NCI-H1694 treated with DMSO at 0.1 percent for 48 hours (cell line): ENCODE measurements at regions not wholly inside any gene's neighbourhood (a gene's known extent, or its start where the extent isn't known, plus 50 kb on each side); places are given as distances from the start of the nearest gene placed in this dataset.

Source experiments
- DNase-seq: peaks from one replicate; lab custom pipeline; 2025; lab: John Stamatoyannopoulos, UW

DNA sequence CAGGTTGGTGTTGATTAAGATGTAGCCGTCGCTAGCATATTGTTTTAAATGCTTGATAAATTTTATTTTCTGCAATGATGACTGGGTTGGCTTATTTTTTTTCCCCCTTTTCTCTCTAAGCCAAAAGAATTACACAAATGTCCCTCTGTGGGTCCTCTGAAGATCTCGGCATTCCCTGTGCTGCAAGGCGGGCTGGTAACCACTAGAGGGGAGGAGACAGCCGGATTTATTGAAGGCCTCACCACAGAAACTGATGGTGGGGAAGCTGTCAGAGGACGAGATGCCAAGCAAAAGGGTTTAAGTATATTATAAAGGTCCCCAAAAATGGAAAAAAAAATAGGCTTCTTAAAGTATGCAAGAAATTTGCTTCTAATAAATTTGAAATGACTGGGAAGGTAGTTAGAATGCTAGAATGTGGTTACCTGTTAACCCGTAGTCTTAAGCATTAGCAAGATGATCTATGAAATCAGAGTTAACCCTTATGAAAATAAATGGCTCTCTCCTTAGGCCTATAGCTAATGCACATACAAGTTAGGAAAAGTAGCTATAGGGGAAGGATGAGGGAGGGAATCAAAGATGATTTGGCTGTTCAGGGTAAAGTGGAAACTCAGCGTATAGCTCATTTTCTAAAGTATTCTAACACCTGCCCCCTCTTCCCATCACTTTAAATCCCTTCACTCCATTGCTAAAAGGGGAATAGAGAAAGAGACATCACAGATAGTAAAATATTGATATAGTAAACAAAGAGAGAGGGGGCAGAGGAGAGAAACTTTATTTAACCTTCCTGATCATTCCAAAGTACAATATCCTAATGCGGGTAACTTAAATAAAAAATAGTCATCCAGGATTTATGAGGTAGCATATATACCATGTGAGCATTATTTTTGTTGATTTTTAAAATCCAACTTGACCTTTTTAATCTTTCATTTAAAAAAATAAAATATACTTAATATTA is 894.5 kb upstream of the POU3F3 start:
- peak; percentile 7 for DNase-seq

DNA sequence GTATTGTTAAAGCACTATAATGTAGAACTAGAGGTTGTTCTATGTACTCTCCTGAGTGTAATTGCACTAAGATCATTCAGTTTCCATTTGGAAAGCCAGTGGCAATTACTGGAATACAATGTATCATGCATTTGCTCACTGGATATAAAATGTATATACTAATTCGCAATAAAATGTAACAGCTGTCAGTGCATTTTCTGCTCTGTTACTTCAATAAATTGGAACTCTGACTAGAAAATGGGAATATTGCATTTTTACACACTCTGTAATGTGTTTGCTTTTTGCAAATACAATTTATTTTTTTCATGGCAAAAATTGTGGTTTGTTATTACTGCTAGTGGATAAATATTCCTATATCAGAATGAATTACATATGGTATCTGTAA is 893.8 kb upstream of the POU3F3 start:
- DNase-seq: peak; percentile 3

GRCh38 chr2:103960951-103961350 is 893.0 kb upstream of the POU3F3 start:
- DNase-seq: no peak

GRCh38 chr2:103961862-103962261 is 892.1 kb upstream of the POU3F3 start:
- no peak for DNase-seq

DNA sequence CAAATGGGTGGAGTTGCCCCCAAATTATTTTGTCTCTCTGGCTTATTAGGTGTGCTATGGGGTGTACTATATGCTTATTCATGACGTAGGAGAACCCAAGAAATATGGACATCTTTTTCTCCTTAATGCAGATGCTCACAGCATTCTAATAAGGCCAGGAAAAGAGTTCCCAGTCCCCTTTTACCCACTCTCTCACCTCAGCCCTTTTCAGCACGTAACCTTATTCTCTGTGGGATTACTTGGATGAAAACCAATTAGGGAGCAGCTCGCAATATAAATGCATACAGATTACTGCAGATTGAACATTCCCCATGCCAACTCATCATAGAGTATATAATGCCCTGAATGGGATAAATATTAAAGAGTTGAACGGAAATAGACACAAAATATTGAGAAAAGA is 891.2 kb upstream of the POU3F3 start:
- DNase-seq: no peak

GRCh38 chr2:103963146-103963725 is 890.7 kb upstream of the POU3F3 start:
- no peak for DNase-seq

DNA sequence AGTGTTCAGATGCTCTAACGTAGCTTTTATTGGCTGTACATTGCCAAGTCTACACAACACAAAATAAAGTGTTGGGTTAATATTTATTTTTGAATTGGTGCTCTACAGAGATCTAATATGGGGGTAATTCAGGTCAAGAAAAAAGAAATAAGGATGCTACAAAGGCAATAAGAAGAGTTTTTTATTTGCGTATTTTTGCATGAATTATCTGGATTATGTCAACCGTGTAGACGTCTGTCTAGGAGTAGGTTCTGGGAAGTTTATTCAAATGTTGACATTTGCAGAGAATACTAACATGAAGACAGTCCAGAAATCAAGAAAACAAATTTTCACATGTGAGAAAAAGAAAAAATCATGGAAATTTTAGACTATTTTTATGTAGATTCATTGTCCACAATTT is 876.7 kb upstream of the POU3F3 start:
- no peak for DNase-seq

- DNase-seq: no peak
These were observed 876.2 kb upstream of the POU3F3 start for GRCh38 chr2:103977668-103978067.

DNA sequence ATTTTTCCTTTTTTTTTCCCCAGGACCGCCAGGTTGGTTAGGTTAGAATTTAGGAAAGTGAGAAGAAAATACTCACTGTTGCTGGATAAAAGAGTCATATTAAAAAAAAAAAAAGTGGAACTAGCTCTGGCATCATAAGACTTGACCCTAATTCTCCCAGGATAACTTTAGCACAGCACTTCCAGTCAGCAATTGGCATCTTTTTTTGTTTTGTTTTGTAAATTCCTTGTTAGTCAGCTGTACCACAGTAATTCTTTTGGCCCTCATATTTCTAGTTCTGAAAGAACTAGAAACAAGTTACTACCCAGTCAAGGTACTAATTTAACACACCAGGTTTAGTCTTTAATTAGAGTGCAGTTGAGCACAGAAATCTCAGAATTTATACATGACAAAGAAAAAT is 873.5 kb upstream of the POU3F3 start:
- no peak for DNase-seq

DNA sequence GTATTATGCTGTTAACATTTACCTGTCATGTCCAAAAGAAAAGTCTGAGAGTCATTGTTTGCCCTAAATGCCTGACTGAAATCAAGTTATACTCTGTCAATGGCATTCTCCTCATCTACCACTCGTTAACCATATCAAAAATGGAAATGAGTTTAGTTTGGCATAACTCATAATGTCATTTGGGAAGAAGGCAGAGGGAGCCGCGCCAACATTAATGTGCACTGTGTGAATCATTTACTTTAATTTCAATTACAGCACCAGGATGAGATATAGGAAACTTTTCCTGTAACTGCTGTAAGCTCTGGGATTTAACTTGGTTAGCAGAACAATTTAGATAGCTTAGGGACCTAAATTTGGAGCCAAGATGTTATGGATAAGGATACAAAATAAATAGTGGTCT is 871.2 kb upstream of the POU3F3 start:
- no peak for DNase-seq

DNA sequence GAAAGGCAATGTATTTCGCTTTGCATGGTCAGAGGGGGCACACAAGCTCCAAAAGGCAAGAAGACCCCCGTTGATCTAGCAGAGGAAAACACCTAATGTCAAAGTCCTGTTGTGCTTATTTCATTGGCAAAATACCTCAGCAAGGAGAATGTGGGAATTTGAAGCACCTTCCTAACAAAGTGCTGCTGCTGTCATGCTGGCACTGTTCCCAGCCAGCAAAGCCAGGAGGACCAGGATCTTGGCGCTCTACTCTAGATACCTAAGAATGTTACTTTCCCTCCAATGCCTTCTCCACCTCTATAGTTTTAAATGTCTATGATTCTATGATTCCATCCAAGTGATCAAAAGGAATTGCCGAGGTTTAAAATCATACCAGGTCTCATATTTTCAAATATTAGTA is 867.9 kb upstream of the POU3F3 start:
- no peak for DNase-seq

DNA sequence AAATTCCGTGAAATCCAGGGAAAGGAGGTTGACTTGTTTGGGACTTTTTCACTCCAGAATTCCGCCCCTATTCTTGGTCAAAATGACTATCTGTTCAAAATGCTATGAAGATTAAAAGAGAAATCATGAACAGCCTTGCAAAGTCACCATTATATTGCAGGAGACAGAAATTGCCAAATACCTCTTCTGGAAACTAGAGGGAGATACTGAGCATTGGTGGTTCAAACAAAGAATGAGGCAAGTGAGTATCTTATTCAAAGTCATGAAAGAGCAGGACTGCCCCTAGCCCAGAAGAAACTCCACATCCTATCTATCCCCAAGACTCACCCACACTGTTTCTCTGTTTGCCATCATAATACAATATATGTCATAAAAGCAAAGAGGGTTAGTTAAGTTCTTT is 862.3 kb upstream of the POU3F3 start:
- DNase-seq: peak; percentile 0

- no peak for DNase-seq
These were observed 849.1 kb upstream of the POU3F3 start for GRCh38 chr2:104004821-104005220.

DNA sequence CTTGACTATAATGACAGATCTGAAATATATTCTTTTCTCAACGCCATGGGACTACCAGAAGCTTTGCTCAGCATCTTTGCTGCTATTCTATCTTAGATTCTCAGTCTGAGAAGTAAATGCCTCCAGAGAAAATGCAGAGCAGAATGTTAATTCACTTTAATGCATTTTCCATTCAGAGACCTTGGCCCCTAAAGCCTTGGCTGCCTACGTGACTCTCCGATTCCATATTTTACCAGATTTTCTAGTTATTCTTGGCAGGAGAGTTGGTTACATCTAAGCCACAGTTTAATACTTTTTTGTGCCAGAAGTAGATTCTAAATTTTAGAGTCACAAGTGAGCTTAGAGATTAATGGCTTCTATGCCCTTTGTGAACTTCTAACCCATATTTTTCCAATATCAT is 837.1 kb upstream of the POU3F3 start:
- DNase-seq: no peak

GRCh38 chr2:104023306-104023705 is 830.6 kb upstream of the POU3F3 start:
- no peak for DNase-seq

DNA sequence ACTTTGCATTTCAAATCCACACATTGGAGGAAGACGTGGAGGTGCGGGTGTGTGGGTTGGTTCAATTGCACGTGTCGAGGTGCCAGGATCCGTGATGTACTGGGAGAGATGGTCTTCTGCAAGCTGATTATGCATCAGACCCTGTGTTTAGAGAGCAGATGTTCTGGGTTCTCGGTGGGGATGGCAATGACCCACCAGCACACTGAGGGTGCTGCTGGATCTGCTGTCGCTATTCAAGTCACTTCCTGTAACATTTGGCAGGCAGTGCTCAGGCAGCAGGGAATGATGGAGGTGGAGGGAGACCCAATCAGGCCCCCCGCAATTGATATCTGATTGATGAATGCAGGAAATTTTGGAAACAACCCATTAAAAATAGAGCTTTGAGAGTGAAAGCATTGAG is 830.1 kb upstream of the POU3F3 start:
- DNase-seq: no peak

DNA sequence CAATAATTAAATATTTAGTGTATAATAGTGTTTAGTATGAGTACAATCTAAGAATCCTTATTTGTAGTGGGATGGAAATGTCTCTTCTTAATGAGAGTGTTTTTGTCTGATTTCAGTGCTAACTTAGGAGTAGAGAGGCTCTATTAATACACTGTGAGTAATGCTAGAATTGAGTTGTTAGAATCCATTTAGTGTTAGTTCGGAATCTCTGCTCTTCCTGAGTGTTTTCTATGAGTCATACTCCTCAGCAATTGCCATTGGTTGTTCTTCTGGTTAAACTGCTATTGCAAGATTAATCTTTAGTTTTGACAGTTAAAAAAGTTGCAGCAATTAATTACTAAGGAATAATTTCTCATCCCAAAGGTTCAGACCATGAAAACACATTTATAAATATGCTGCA is 828.6 kb upstream of the POU3F3 start:
- no peak for DNase-seq

GRCh38 chr2:104026725-104027124 is 827.2 kb upstream of the POU3F3 start:
- no peak for DNase-seq

DNA sequence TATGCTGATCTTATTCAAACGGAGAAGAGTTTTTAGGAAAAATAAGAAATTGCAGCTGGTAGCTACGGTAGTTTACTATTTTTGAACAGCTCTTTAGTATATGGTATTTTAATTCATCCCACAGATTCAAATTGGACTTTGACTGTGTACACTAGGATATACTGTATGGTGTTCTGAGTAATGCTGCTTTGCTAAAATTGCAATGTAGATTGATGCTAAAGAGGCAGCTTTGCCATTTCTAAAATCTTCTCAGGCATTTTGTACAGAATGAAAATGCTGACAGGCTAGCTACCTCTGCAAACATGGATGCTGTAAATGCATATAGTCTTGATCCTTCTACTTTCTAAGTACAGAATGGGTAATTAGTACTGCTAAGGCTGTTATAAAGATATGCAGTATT is 826.6 kb upstream of the POU3F3 start:
- no peak for DNase-seq

DNA sequence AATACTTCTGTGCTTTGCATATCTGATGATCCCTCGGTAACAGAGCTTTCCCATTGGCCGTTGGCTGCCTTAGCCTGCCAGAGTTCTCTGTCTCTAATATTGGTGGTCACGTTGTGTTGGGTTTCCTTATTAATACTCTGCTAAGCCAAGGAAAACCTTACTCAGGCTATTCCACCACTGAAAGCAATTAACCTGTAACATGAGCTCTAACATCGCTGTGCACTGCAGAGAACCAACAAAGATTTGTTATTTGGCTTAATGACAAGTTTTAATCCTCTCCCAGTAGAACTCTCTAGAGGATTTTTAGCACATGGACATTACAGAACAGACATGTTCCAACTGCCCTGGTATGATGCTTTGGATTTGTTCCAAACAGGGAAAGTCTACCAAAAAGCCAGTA is 825.9 kb upstream of the POU3F3 start:
- DNase-seq: no peak

DNA sequence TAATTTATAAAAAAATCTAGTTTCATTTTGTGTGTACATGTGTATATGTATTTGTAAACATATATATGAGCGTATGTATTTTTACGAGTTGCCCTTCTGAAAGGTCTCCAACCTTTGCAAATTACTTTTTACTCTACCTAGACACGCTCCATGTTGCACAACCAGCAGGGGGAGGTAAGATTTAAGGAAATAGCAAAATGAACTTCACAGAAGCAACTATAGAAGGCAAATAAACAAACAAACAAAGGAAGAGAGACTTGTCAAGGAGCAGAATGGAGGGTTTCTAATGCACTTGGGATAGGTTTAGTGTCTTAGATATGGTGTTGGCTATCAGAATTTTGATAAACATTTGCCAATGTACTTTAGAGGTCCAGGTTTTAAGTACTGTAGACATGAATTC is 820.5 kb upstream of the POU3F3 start:
- DNase-seq: no peak

DNA sequence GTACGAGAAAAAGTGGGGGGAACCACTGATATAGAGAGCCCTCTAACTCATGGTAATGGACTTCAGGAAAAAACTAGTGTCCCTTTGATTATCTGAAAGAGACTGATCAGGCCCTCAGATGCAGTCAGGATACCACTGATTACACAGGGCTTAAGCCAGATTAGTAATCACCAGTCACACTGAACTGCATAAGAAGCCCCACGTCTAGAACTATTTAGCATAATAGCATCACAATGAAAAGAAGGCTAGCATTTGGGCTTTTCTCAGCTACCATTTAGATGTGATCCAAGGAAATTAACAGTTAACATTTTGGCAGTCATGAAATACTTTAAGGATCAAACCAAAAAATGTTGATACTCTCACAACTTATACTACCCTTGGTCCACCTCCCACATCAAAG is 813.1 kb upstream of the POU3F3 start:
- no peak for DNase-seq

DNA sequence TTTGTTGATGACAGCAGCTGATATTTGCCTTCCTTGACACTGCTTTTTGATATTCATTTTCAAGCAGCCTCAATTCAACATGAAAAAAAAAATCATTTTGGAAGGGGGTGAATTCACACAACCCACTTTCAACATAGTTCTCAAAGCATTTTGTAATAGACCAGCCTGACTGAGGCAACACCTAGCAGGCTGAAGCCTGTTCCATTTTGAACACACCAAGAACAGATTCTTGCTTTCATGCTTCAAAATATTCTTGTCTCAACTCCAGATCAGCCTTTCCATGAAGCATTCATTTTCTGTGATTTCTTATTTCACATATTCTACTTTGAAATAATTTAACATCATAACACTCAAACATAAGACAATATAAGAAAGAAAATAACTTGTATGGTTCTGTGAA is 812.6 kb upstream of the POU3F3 start:
- DNase-seq: no peak

DNA sequence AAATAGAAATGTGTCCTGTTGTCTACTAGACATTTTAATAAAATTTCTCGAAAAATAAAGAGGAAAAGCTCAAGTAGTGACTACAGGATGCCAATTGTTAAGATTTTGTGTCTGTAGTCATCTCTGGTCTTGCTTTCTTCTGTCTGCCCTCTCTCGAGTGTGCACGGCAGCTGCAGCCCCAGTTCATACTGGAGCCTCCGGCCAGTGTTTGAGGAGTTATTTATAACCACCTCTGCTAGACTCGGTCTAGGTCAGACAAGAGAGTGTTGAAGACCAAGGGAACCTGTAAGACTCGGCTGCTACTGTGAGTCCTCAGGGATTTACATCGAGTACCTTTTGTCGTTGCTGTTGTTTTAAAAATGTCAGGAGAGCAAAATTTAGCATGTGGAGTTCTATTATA is 810.1 kb upstream of the POU3F3 start:
- DNase-seq: no peak
